WERI-Rb-1 (cell line): ENCODE measurements at regions not wholly inside any gene's neighbourhood (a gene's known extent, or its start where the extent isn't known, plus 50 kb on each side); places are given as distances from the start of the nearest gene placed in this dataset.

Source experiments
- DNase-seq: peaks from one replicate; pipeline ENCODE4 v3.0.0-alpha.2; 2020
- H3K27ac ChIP-seq: fragments of 250-450 bp; sonication (Bioruptor Pico); 2 replicates; pipeline ENCODE4 v1.5.1; 2020; ENCODE audit warnings: mild to moderate bottlenecking, moderate library complexity
- H3K27me3 ChIP-seq: fragments of 250-450 bp; sonication (Bioruptor Pico); 2 replicates; pipeline ENCODE4 v1.5.1; 2021; ENCODE audit warnings: mild to moderate bottlenecking, low read depth, moderate library complexity; ENCODE audit not compliant: insufficient read depth, severe bottlenecking
- H3K36me3 ChIP-seq: fragments of 250-450 bp; sonication (Bioruptor Pico); 2 replicates; pipeline ENCODE4 v1.5.1; 2020; ENCODE audit warnings: mild to moderate bottlenecking, moderate library complexity
- H3K4me3 ChIP-seq: 2 replicates; pipeline ENCODE4 v1.5.1; 2011; ENCODE audit warnings: low read depth, mild to moderate bottlenecking, control low read depth, low read length
- H3K9me3 ChIP-seq: fragments of 250-450 bp; sonication (Bioruptor Pico); 2 replicates; pipeline ENCODE4 v1.5.1; 2021; ENCODE audit warnings: mild to moderate bottlenecking, moderate library complexity; ENCODE audit not compliant: severe bottlenecking
- CTCF ChIP-seq: IDR thresholded peaks from 2 replicates; pipeline ENCODE4 v1.5.1; 2011; ENCODE audit warnings: low read depth, mild to moderate bottlenecking, control low read depth, inconsistent platforms, low read length

DNA sequence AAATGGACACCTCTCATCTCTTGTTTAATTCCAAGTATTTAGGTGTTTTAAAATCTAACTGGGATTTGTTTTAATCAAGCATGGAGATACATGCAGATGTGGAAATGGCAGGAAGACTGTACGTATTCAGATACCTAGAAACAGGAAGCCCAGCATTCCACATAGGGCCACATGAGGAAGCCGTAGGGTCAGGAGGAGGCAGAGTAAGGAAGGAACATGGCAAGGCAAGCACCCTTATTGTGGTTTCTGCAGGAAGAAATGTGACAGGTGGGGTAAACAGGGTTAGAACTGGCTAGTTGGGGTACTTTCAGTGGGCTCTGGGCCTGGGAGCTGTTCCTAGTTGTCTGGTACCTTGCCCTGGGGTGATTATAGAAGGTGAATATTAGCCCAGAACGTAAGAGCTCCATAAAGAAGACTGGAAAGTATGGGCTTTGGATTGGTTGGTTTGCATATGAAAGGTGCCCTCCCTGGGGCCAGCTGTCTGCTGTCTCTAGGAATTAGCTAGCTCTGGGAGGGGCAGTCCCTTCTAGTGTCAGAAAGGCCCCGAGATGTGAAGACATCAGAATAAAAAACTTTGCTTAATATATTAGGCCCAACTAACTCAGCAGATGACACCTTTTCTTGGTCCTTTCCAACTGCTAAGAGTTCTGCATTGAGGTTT, 107.7 kb upstream of the CADPS start:
- no peaks in the 10 kb centered on the region for H3K27me3 ChIP-seq
- H3K27ac ChIP-seq = no peak overlapping the region
- H3K36me3 ChIP-seq = no peaks in the 10 kb centered on the region
- no peaks in the 10 kb centered on the region for H3K9me3 ChIP-seq
- H3K4me3 ChIP-seq = no peak overlapping the region
- DNase-seq = peak; percentile 14
- TF ChIP-seq CTCF = no peak

GRCh38 chr3:62986061-62986460, 110.8 kb upstream of the CADPS start:
- TF ChIP-seq CTCF = no peak
- Histone ChIP-seq H3K27me3 (no peaks in the 10 kb centered on the region), H3K36me3 (no peaks in the 10 kb centered on the region), H3K9me3 (no peaks in the 10 kb centered on the region), H3K4me3 (no peak overlapping the region), H3K27ac (no peak overlapping the region)
- DNase-seq = no peak

- Histone ChIP-seq H3K36me3 (no peaks in the 10 kb centered on the region), H3K9me3 (no peaks in the 10 kb centered on the region), H3K27ac (no peak overlapping the region), H3K27me3 (no peaks in the 10 kb centered on the region), H3K4me3 (no peak overlapping the region)
- DNase-seq = no peak
- no peak for TF ChIP-seq CTCF
Measured at GRCh38 chr3:62987721-62988120, 112.5 kb upstream of the CADPS start.

DNA sequence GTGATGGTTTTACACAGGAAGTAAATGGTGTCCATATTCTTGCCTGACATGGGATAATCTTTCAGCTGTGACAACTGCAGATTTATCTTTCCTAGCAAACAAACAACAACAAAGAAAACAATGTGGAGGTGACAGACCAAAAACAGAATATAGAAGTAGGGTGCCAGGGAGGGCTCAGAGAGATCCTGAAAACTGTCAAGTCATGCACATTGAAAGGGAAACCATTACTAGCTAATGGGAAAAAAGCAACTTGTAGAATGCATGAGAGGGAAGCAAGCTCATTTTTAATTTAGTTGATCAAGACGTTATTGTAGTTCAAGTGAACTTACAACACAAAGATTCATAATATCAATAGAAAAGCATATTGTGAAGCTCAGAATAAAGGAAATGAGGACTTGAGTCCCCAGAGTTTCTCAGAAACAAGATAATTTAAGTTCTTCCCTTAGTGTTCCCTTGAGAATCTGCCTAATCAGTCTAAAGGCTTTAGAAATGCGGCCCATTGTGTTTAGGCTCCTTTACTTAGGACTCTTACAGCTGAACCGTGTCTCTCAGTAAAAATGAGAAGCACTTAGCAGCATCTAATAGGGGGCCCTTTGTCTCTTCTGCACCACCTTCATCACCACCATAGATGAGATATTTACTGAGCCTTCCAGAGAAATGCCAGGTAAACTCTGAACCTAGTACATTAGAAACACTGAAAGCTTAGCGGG, 115.6 kb upstream of the CADPS start:
- no peaks in the 10 kb centered on the region for H3K36me3 ChIP-seq
- no peaks in the 10 kb centered on the region for H3K27me3 ChIP-seq
- no peak overlapping the region for H3K4me3 ChIP-seq
- no peak overlapping the region for H3K27ac ChIP-seq
- no peak for TF ChIP-seq CTCF
- DNase-seq = no peak
- H3K9me3 ChIP-seq = no peaks in the 10 kb centered on the region

GRCh38 chr3:62992520-62992919, 117.3 kb upstream of the CADPS start:
- Histone ChIP-seq H3K36me3 (no peaks in the 10 kb centered on the region), H3K9me3 (no peaks in the 10 kb centered on the region), H3K27me3 (no peaks in the 10 kb centered on the region), H3K27ac (no peak overlapping the region), H3K4me3 (no peak overlapping the region)
- no peak for DNase-seq
- no peak for TF ChIP-seq CTCF
